HG02623 (cell line): ENCODE measurements at regions not wholly inside any gene's neighbourhood (a gene's known extent, or its start where the extent isn't known, plus 50 kb on each side); places are given as distances from the start of the nearest gene placed in this dataset.

Experiments
- ATAC-seq: cut with Tn5 transposase; IDR thresholded peaks from one replicate; pipeline ENCODE4 v1.9.1; 2021; ENCODE audit warnings: moderate library complexity; ENCODE audit not compliant: unreplicated experiment

DNA sequence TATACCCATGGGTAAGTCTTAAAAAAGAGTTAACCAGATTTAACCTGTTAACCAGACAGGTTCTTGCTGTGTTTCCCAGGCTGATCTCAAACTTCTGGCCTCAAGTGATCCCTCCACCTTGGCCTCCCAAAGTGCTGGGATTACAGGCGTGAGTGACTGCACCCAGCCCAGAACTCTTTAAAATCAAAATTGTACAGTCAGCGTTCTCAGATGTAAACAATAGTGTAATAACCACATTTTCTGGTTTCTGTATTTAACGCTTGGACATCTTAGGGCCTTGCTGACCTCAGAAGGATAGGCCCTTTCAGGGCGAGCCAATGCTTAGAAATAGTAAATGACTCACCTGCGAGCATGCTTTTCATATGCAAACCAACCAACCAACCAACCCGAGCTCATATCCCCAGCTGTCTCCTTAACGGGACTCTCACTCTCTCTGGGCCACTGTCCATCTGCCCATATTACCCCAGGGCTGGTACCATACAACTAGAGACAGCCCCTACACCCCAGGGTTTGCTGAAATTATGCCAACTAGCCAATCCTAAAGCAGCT is 415.0 kb upstream of the XYLT1 start:
- no peak for ATAC-seq

DNA sequence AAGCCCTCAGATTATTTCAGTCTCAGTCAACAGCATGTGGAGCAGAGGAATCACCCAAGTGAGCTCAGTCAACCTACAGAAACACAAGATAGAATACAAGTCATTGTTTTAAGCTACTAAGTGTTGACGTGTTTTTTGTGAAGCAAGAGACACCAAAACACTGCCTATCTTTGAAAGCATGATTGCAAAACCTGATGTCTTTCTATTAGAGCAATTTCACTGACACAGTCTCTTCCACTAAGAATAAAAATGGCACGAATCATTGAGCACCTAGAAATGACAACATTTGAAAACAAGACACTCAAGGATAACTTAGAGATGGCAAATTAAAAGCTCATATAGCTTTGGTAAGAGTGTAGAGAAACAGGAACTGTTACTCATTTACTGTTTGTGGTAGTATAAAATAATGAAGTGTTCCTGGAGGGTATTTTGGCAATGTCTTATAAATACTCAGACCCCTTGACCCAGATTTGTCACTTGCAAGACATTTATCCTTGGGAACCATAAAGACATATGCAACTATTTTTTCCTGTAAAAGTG is 407.1 kb upstream of the XYLT1 start:
- ATAC-seq = no peak

GRCh38 chr16:17866996-17867395 is 396.2 kb upstream of the XYLT1 start:
- no peak for ATAC-seq

GRCh38 chr16:17861981-17862479 is 391.3 kb upstream of the XYLT1 start:
- ATAC-seq = no peak

DNA sequence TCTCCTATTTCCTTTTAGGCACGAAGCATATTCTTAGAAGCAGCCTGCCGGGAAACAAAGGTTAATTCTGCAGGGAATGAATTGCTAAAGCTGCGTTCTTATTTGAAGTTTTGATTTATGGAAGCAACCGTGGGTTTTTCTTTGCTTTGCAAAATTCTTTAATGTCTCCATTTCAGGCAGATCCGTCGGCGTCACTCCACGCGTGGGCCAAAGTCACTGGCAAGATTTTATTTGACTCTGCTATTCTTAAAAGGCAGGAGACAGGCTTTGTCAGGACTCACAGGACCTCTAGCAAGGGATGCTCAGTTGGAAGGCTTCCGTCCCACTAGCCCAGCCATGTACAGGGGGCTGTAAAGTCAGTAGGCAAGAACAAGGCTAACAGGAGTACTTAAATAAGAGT is 387.3 kb upstream of the XYLT1 start:
- ATAC-seq = no peak

- no peak for ATAC-seq
Measured at GRCh38 chr16:17853958-17854357, 383.2 kb upstream of the XYLT1 start.

- ATAC-seq = no peak
Measured at GRCh38 chr16:17852977-17853702, 382.4 kb upstream of the XYLT1 start.

DNA sequence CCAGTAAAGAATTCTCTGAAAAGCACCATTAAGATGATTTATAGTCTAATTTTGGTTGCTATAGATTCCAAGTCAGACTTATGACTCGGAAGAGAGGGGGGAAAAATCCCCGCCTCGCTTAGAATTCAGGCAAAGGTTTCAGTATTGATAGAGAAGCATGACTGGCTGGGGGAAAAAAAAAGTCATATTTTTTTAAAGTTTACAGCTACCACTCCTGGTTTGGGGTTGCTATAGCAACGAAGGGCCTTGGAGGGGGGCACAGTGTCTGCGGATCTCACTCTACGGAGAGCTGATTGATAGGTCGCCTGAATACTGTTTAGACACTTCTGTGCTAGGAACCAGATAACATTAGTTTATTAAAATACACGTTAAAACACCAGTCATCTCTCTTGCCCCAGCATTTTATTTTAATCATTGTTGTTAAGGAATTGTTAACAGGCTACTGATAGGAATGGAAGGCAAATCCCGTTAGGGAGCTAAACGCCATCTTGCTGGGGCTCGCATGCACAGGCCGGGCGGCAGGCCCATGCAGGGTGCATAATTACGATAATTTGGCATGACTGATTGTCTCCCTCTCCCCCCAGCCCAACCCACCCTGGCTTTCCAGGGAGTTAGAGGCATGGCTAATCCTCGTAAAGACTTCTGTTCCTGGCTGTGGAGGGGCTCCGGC is 380.0 kb upstream of the XYLT1 start:
- no peak for ATAC-seq

DNA sequence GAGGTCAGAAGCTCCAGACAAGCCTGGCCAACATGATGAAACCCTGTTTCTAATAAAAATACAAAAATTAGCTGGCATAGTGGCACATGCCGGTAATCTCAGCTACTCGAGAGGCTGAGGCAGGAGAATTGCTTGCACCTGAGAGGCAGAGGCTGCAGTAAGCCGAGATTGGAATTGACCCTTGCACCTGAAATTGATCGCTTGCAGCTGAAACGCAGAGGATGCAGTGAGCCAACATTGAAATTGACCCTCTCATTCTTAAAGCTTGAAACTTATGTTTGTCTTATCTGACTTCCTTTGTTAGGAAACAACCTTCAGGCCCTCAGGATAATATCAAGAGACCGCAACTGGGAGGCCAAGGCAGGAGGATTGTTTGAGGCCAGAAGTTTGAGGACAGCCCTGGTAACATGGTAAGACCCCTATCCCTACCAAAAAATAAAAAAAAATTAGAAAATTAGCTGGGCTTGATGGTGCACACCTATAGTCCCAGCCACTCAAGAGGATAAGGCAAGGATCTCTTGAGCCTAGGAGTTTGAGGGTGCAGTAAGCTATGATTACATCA is 376.6 kb upstream of the XYLT1 start:
- no peak for ATAC-seq

DNA sequence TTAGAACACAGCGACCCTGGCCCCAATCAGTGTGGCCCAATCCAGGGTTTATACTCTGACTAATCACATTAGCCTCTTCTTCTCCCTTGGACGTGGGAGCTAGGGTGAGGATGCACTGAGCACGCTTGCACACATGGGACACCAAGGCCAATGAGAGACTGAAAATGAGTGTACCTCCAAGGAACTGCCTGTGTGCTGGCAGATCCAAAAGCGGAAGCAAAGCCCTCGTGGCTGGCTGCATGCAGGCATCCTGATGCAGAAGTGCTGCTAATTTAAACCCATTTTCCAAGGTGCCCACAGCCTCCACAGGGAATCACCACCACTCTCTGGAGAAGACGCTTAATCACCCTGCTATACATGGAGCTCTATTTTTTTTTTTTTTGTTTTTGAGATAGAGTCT is 375.3 kb upstream of the XYLT1 start:
- ATAC-seq = no peak

DNA sequence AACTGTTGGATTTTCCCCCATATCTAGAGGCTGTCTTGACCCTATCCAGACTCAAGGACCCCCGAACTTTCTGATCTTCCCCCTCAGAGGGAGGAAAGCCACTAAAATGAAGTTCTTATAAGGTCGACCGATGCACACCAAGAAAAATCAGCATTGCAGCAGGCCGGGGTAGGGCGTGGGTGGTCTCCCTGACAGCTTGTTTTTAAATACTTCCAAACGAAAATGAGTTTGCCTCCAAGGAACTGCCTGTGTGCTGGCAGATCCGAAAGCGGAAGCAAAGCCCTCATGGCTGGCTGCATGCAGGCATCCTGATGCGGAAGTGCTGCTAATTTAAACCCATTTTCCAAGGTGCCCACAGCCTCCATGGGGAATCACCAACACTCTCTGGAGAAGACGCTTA is 374.3 kb upstream of the XYLT1 start:
- no peak for ATAC-seq

DNA sequence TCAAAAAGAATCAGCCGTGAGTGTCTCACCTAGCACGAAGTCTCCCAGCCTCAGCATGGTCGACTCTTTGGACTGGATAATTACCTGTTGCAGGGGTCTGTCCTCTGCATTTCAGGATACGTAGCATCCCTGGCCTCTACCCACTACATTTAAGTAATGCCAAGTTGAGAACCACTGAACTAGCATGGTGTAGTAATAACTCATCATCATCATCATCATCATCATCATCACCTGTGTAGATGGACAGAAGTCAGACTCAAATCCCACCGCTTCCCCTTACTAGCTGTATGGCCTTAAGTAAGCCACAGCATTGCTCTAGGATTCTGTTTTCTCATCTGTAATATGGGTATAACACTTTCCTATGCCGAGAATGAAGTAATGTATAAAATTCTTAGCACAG is 373.1 kb upstream of the XYLT1 start:
- ATAC-seq = no peak

DNA sequence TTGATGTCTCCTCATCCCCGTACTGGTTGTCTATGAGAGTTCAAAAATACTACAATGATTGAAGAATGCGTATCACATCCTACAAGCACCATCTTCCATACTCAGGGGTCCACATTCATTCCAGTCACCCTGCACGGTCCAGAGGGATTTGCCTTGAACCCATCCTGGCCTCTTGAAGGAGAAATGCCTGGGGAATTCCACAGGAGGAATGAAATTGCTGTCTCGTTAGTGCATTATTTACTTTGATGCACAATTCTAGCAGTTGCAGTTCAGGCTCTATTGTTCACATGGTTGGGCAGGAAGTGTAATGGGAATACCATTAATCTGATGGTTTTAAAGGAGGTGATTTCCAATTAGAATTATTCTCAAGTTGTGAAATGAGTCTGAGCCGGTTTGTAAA is 369.1 kb upstream of the XYLT1 start:
- no peak for ATAC-seq

GRCh38 chr16:17839272-17839671 is 368.5 kb upstream of the XYLT1 start:
- no peak for ATAC-seq

DNA sequence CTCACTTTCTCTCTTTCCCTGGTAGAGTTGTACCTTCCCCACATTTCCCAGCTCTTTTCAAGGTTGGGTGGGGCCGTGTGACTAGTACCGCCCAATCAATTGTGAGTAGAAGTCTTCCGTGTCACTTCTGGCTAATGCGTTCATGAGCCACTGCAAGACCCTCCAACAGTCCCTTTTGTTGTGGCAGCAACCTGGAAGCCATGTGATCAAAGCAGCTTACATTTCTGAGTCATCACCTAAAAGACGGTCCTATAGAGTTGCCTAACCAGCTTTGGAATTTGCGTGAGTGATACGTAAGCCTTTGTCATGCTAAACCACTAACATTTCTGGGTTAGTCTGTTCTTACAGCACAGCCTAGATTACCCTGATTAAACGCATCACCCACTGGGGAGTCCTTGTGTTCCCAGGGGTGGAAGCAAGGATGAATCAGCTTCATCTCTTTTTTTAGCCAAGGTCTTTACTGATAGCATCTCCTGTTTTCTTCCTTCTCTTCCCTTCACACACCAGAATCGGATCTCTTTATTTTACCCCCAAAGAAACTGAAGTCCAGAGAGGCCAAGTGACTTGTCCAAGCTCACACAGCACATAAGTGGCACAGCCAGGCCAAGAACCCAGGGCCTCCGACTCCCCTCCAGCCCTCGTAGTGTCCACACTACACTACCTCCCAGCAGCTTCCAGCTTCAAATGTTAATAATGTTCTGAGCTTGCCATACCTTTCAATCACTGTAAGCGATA is 366.3 kb upstream of the XYLT1 start:
- no peak for ATAC-seq

DNA sequence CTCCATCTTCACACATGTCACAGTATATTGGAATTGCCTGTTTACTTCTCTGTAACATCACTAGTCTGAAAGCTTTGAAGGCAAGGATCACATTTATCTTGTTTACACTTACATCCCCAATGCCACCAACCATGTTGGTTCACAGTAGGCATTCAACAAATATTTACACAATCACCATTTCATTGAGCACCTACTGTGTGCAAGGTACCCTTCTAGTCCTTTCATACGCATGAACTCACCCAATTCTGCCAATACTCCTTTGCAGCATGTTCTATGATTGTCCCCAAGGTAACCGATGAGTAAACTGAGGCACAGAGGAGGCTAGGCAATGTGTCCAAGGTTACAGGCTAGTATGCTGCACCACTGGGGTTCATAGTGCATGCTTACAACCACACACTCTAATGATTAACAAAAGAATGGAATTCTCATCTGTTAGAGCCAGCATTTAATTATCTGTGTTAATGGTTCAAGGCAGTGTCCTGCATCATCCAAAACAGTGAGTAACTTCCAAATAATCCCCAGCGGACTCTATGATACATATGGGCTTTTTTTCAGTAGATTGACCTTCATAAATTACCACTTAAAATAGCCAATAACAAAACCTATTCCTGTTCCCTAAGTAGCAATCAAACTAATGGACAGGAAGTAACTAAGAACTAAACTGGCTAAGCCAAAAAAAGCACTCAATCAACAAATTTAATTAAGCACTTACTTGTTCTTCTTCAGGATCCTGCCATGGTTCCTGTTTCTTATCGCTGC is 364.5 kb upstream of the XYLT1 start:
- no peak for ATAC-seq

DNA sequence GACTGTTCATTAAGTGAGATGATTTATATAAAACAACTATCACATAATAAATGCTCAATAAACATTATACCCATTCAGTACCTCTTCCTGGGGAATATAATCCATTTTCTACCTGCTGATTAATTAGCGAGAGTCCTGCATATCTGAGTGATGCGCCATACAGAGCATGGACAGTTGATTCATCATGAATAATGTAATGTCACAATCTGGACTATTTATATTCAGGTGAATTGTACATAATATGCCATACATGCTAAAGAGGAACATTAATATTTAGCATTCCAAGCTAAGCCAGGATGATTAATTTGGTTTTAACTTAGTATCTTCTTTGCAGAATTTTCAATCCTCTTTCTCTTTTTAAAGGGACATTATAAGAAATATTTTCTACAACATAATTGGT is 362.0 kb upstream of the XYLT1 start:
- no peak for ATAC-seq

DNA sequence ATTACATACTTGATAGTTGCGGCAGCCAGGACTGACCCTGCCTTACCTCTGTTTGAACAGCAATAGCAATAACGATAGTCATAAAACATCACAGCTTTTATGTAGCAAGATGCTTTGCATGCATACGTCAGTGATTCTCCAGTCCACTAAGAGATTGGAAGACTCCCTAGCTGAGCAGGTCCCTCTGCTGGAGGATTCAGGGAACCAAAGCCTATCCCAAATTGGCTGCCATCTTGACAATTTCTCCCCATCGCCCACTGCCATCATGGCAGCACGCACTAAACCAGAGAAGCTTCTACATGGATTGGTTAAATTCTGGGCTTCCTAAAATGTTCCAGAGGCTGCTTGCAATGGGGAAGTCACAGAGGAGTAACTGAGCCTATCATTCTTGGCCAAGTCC is 360.6 kb upstream of the XYLT1 start:
- ATAC-seq = no peak

DNA sequence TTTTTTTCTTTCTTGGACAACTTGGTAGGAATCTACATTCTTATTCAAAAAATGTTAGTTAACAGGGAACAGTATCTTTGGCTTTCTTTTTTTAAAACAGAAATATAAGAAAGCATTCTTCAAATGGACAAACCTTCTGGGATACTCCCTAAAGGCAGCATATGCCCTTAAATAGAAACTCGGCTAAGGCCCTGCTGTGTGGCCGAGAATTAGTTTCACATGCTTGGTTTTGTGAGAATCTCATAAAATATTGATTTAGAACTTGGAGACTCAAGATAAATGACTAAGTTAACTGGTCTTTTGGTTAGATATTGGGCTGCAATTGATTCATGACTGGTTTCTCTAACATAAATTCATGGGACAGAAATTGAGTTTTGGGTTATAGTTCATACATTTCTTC is 359.9 kb upstream of the XYLT1 start:
- ATAC-seq = no peak

DNA sequence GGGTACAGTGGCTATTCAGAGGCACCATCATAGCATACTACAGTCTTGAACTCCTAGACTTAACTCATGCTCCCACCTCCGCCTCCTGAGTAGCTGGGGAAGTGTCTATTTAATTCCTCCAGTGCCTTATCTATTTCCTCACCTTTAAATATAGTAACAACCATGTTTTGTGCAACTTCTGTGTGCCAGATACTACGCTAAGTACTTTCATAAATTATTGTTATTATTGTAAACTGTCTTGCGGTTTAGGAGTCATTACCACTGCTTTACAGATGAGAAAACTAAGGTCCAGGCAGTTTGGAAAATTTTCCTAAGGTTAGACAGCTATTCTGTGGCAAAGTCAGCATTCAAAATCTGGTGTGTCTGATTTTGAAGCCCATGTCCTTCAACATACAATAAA is 359.1 kb upstream of the XYLT1 start:
- ATAC-seq = no peak
